ENCODE measurements at regions not wholly inside any gene's neighbourhood (a gene's known extent, or its start where the extent isn't known, plus 50 kb on each side); places are given as distances from the start of the nearest gene placed in this dataset.

DNA sequence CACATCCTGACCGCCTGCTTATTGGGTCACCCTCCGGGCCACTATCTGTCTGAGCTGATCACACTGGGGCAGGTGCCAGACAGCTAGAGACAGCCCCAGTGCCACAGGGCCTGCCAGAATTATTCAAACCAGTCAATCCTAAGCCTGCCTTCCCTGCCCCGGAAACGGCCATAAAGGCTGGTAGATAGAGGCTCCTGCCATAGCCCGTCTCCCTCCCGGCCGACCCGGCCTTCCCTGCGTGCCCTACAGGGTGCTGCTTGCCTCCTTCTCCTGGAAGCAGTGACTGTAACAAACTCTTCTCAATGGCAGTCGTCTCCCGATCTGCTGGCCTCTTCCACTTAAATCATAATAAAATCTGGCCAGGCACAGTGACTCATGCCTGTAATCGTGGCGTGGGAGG, 158.6 kb upstream of the SOX1 start:
- TF ChIP-seq, protein P1, sequence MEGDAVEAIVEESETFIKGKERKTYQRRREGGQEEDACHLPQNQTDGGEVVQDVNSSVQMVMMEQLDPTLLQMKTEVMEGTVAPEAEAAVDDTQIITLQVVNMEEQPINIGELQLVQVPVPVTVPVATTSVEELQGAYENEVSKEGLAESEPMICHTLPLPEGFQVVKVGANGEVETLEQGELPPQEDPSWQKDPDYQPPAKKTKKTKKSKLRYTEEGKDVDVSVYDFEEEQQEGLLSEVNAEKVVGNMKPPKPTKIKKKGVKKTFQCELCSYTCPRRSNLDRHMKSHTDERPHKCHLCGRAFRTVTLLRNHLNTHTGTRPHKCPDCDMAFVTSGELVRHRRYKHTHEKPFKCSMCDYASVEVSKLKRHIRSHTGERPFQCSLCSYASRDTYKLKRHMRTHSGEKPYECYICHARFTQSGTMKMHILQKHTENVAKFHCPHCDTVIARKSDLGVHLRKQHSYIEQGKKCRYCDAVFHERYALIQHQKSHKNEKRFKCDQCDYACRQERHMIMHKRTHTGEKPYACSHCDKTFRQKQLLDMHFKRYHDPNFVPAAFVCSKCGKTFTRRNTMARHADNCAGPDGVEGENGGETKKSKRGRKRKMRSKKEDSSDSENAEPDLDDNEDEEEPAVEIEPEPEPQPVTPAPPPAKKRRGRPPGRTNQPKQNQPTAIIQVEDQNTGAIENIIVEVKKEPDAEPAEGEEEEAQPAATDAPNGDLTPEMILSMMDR (IDR thresholded peaks at IDR 0.05), result no peak
- DNase-seq, result no peak

DNA sequence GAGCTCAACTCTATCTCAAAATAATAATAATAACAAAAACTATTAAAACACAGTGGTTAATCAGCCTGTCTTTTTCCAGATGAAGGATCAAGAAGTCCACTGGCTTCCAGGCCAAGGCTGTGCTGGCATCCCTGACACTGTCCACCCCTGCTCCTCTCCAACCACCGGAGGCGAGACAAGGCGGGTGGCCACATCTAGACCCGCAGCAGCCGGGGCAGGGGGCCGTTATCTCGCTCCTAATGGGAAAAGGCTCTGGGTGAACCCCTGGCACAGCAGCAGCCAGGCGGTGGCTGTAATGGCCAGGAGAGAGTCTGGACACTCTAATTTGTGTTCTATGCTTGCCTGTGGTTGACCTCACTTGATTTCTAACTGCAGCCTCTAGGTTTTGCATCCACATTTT, 158.0 kb upstream of the SOX1 start:
- H3K4me1 ChIP-seq (ENCODE audit: low read depth), result no peaks in the 10 kb centered on the region
- TF ChIP-seq, protein P1 (IDR thresholded peaks at IDR 0.05), result no peak
- no peak overlapping the region for H3K4me3 ChIP-seq
- DNase-seq, result no peak
- no peaks in the 10 kb centered on the region for H3K9me3 ChIP-seq
- H3K36me3 ChIP-seq (ENCODE audit: low read depth), result no peaks in the 10 kb centered on the region
- no peak for ATAC-seq
- intact Hi-C loops (cut with DNase I, micrococcal nuclease), result no loop called here

More for the DNA sequence above, 158.6 kb upstream of the SOX1 start:
- ATAC-seq, result no peak
- Histone ChIP-seq H3K9me3 (no peaks in the 10 kb centered on the region), H3K4me1 (ENCODE audit: low read depth) (no peaks in the 10 kb centered on the region), H3K36me3 (ENCODE audit: low read depth) (no peaks in the 10 kb centered on the region), H3K4me3 (no peak overlapping the region)
- intact Hi-C loops (cut with DNase I, micrococcal nuclease), result no loop called here

DNA sequence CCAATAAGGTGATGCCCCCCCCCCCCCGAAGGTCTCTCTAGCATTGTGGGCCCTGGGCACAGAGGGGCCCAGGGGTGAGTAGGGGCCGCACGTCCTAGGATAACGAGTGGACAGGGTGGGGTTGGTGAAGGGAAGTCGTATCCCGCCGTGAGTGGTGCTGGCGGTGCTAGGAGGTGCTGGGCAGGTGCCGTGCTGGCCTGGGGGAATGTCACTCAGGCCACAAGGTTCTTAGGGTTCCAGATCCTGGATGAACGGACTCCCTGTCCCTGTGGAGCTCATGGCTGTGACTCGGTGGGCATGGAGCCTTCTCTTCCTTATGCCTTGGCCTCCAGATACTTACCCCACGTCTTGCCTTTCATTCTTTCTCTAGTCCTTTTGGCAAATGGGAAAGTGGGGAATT, 157.4 kb upstream of the SOX1 start:
- H3K4me3 ChIP-seq, result no peak overlapping the region
- DNase-seq, result no peak
- no peaks in the 10 kb centered on the region for H3K4me1 ChIP-seq (ENCODE audit: low read depth)
- H3K36me3 ChIP-seq (ENCODE audit: low read depth), result no peaks in the 10 kb centered on the region
- H3K9me3 ChIP-seq, result no peaks in the 10 kb centered on the region
- ATAC-seq, result no peak
- TF ChIP-seq, protein P1 (IDR thresholded peaks at IDR 0.05), result no peak
- intact Hi-C loops (cut with DNase I, micrococcal nuclease), result no loop called here

DNA sequence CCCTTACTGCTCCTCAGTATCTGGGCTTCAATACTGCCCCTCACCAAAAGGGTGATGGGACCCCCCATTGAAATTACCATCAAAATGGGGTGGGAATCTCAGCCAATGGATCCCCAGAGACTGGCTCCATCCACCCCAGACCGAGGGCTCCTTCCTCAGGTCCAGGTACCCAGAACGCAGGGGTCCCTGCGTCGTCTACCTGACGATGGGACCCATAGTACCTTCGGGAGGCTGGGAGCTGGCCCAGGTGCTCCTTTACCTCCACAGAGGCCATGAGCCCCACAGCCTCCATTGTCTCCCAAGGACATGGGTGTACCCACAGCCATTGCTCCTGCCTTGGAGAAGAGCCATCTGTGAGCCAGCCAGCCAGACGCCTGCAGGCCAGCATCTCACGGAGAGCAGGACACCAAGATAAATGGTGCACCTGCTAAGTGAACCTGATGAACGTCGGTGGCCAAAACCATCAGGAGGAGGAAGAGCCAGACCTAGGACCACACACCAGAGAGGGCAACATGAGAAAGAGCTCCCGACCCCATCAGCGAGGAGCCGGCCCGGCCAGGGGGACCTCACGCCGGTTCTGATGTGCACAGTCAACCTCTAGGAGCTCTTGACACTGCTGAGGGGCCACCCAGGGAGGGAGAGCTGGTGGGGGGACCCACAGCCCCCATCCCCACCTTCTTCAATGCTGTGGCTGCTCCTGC, 156.8 kb upstream of the SOX1 start:
- DNase-seq (no peak), ATAC-seq (no peak)
- no peaks in the 10 kb centered on the region for H3K36me3 ChIP-seq (ENCODE audit: low read depth)
- no peak overlapping the region for H3K4me3 ChIP-seq
- H3K9me3 ChIP-seq, result no peaks in the 10 kb centered on the region
- no peaks in the 10 kb centered on the region for H3K4me1 ChIP-seq (ENCODE audit: low read depth)
- TF ChIP-seq, protein P1 (IDR thresholded peaks at IDR 0.05), result no peak
- intact Hi-C loops (cut with DNase I, micrococcal nuclease), result no loop called here

DNA sequence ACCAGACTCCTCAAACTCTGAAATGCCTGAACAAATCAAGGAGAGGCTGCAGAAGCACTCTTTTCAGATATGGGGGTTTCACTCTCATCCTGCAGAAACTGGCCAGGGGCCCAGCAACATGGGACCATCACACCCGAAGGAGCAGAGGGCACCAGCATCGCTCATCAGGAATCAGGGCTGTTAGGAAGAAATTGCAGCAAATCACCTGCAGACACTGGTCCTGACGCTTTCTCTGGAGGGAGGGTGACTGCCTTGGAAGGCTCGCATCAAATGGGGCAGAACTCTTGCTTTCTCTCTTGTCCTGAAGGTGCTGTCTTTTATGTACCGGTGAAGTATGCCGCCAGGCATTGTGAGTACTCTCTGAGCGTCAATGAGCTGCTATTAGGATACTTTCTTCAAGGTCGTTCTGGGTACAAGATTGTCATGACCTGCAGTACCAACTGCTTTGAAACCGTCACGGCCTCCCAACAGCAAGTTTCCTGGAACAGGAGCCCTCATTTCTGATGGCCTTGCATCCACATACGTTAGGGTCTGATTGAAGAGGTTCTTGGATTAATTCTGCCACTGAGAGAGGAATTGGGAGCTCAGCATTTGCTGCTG, 155.7 kb upstream of the SOX1 start:
- DNase-seq, result no peak
- Histone ChIP-seq H3K9me3 (no peaks in the 10 kb centered on the region), H3K36me3 (ENCODE audit: low read depth) (no peaks in the 10 kb centered on the region), H3K4me3 (no peak overlapping the region), H3K4me1 (ENCODE audit: low read depth) (no peaks in the 10 kb centered on the region)
- intact Hi-C loops (cut with DNase I, micrococcal nuclease), result no loop called here
- TF ChIP-seq, protein P1 (IDR thresholded peaks at IDR 0.05), result no peak
- ATAC-seq, result no peak
